ENCODE measurements at regions not wholly inside any gene's neighbourhood (a gene's known extent, or its start where the extent isn't known, plus 50 kb on each side); places are given as distances from the start of the nearest gene placed in this dataset.

DNA sequence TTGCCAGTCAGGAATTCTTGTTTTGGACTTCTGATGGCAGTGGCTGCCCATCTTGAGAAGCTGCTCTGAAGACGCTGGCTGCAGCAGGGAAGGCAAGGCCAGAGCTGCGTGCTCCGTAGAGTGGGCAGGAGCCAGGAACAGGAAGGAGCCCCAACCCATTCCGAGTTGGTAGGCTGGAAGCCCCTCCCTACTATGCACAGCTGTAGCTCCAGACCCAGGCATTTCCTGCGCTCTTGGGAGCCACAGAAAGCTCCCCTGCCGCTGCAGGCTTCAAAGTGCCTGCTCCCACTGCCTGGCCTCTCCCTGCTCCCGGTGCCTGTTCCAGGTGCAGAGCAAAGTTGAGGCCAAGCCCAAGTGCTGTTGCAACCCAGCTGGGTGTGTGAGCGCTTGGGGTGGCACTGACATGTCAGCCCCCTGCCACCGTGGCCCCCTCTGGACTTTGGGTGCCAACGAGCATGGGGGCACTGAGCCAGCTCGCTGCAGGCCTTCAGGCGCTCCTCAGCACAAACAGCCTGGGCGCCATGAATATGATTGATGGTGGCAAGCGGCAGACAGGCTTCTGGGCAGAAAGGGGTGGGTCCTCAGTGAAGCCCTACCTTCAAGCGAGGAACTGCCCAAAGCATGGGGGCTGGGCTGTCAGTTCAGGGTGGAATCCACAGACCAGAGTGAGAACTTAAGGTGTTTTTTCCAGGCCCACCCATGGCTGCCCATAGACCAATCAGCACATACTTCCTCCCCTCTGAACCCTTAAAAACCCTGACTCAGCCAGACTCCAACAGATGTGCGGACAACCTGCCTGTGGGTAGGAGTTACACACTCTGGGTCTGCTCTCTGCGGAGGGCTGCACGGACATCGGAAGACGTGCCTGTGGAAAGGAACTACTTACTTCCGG is 677.2 kb upstream of the INTU start:
- Histone ChIP-seq H3K4me1 (ENCODE audit: control insufficient read depth in 4 of 4, insufficient read depth in 4 of 4, low read length in 3 of 4) (no peaks in the 10 kb centered on the region), H3K27ac (ENCODE audit: low read depth in 1 of 2, low read length in 2 of 2) (no peak overlapping the region), H3K9me3 (ENCODE audit: control insufficient read depth in 4 of 4, low read length in 3 of 4) (no peaks in the 10 kb centered on the region), H3K4me3 (ENCODE audit: low read depth in 1 of 3, low read length in 3 of 3) (no peak overlapping the region), H3K36me3 (ENCODE audit: control insufficient read depth in 4 of 4, insufficient read depth in 3 of 4, low read depth in 1 of 4, low read length in 3 of 4) (no peaks in the 10 kb centered on the region), H3K9ac (ENCODE audit: low read depth in 1 of 2, low read length in 2 of 2) (no peak overlapping the region), H3K27me3 (ENCODE audit: control insufficient read depth in 4 of 4, insufficient read depth in 4 of 4, low read length in 3 of 4) (no peaks in the 10 kb centered on the region)
- 80% methylated on average over 21 of the region's 21 CpGs for WGBS
- no peak for DNase-seq (ENCODE audit: low spot score)
- TF ChIP-seq EGR1 (IDR thresholded peaks at IDR 0.05; ENCODE audit: low read depth in 2 of 2) (no peak), YY1 (IDR thresholded peaks at IDR 0.05) (no peak), TAF1 (conservative IDR thresholded peaks at IDR 0.05) (no peak), NR2F2 (IDR thresholded peaks at IDR 0.05) (no peak), RXRA (IDR thresholded peaks at IDR 0.05) (no peak), RAD21 (IDR thresholded peaks at IDR 0.05) (no peak), GABPA (IDR thresholded peaks at IDR 0.05 in 1 of 2, conservative IDR thresholded peaks at IDR 0.05 in 1 of 2) (no peak), JUND (IDR thresholded peaks at IDR 0.05) (no peak), FOXA1 (IDR thresholded peaks at IDR 0.05) (no peak), HNF4G (IDR thresholded peaks at IDR 0.05) (no peak), HNF4A (conservative IDR thresholded peaks at IDR 0.05) (no peak), SP1 (IDR thresholded peaks at IDR 0.05) (no peak)
- TF ChIP-seq, protein P1, sequence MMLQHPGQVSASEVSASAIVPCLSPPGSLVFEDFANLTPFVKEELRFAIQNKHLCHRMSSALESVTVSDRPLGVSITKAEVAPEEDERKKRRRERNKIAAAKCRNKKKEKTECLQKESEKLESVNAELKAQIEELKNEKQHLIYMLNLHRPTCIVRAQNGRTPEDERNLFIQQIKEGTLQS (IDR thresholded peaks at IDR 0.05): no peak
- TF ChIP-seq, protein P2, sequence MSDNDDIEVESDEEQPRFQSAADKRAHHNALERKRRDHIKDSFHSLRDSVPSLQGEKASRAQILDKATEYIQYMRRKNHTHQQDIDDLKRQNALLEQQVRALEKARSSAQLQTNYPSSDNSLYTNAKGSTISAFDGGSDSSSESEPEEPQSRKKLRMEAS (IDR thresholded peaks at IDR 0.05): no peak
- TF ChIP-seq, protein P3, sequence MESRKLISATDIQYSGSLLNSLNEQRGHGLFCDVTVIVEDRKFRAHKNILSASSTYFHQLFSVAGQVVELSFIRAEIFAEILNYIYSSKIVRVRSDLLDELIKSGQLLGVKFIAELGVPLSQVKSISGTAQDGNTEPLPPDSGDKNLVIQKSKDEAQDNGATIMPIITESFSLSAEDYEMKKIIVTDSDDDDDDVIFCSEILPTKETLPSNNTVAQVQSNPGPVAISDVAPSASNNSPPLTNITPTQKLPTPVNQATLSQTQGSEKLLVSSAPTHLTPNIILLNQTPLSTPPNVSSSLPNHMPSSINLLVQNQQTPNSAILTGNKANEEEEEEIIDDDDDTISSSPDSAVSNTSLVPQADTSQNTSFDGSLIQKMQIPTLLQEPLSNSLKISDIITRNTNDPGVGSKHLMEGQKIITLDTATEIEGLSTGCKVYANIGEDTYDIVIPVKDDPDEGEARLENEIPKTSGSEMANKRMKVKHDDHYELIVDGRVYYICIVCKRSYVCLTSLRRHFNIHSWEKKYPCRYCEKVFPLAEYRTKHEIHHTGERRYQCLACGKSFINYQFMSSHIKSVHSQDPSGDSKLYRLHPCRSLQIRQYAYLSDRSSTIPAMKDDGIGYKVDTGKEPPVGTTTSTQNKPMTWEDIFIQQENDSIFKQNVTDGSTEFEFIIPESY (IDR thresholded peaks at IDR 0.05): no peak
- TF ChIP-seq, protein P4, sequence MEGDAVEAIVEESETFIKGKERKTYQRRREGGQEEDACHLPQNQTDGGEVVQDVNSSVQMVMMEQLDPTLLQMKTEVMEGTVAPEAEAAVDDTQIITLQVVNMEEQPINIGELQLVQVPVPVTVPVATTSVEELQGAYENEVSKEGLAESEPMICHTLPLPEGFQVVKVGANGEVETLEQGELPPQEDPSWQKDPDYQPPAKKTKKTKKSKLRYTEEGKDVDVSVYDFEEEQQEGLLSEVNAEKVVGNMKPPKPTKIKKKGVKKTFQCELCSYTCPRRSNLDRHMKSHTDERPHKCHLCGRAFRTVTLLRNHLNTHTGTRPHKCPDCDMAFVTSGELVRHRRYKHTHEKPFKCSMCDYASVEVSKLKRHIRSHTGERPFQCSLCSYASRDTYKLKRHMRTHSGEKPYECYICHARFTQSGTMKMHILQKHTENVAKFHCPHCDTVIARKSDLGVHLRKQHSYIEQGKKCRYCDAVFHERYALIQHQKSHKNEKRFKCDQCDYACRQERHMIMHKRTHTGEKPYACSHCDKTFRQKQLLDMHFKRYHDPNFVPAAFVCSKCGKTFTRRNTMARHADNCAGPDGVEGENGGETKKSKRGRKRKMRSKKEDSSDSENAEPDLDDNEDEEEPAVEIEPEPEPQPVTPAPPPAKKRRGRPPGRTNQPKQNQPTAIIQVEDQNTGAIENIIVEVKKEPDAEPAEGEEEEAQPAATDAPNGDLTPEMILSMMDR (IDR thresholded peaks at IDR 0.05; ENCODE audit: low read depth, low read length, missing input control): no peak
- TF ChIP-seq, protein P5, sequence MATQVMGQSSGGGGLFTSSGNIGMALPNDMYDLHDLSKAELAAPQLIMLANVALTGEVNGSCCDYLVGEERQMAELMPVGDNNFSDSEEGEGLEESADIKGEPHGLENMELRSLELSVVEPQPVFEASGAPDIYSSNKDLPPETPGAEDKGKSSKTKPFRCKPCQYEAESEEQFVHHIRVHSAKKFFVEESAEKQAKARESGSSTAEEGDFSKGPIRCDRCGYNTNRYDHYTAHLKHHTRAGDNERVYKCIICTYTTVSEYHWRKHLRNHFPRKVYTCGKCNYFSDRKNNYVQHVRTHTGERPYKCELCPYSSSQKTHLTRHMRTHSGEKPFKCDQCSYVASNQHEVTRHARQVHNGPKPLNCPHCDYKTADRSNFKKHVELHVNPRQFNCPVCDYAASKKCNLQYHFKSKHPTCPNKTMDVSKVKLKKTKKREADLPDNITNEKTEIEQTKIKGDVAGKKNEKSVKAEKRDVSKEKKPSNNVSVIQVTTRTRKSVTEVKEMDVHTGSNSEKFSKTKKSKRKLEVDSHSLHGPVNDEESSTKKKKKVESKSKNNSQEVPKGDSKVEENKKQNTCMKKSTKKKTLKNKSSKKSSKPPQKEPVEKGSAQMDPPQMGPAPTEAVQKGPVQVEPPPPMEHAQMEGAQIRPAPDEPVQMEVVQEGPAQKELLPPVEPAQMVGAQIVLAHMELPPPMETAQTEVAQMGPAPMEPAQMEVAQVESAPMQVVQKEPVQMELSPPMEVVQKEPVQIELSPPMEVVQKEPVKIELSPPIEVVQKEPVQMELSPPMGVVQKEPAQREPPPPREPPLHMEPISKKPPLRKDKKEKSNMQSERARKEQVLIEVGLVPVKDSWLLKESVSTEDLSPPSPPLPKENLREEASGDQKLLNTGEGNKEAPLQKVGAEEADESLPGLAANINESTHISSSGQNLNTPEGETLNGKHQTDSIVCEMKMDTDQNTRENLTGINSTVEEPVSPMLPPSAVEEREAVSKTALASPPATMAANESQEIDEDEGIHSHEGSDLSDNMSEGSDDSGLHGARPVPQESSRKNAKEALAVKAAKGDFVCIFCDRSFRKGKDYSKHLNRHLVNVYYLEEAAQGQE (IDR thresholded peaks at IDR 0.05): no peak
